SK-N-SH (cell line): ENCODE measurements at regions not wholly inside any gene's neighbourhood (a gene's known extent, or its start where the extent isn't known, plus 50 kb on each side); places are given as distances from the start of the nearest gene placed in this dataset.

ENCODE experiments used
- CTCF ChIA-PET: fragments of 300-600, 350-600 bp; formaldehyde crosslinking; extraction: SDS; loops from one replicate; lab custom pipeline; 2021; lab: Yijun Ruan, JAX
- POLR2A ChIA-PET: fragments of 350-600 bp; sonication (Branson Sonifier 250); formaldehyde crosslinking; extraction: SDS; loops from one replicate; lab custom pipeline; 2020; ENCODE audit warnings: antibody characterized with exemption, inconsistent platforms; lab: Yijun Ruan, JAX
- DNase-seq: peaks from one replicate; pipeline ENCODE4 v3.0.0; 2012
- H2AFZ ChIP-seq: fragments of 200-600 bp; sonication (generic); 2 replicates; pipeline ENCODE4 v1.8.1; 2016; ENCODE audit warnings: antibody characterized with exemption, mild to moderate bottlenecking, low read depth
- H3F3A ChIP-seq: fragments of 200-600 bp; sonication (generic); replicated peaks from 2 replicates; pipeline ENCODE3; 2016; ENCODE audit warnings: antibody characterized with exemption, mild to moderate bottlenecking; ENCODE audit not compliant: insufficient read depth
- H3K27ac ChIP-seq, 2 experiments: fragments of 200-500 bp in 1 of 2; fragments of 200-600 bp in 1 of 2; sonication (Bioruptor generic) in 1 of 2; sonication (generic), shearing (Covaris generic) in 1 of 2; 2 replicates each; pipeline versions ENCODE4 v1.5.1 to v1.6.1; 2014 to 2016; ENCODE audit warnings: low read depth in 2 of 2, inconsistent platforms in 1 of 2, low read length in 1 of 2, mild to moderate bottlenecking in 1 of 2, mixed read lengths in 1 of 2
- H3K27me3 ChIP-seq: fragments of 200-600 bp; sonication (generic), shearing (Covaris generic); 2 replicates; pipeline ENCODE4 v1.6.1; 2016; ENCODE audit warnings: mixed run types; ENCODE audit not compliant: insufficient read depth
- H3K36me3 ChIP-seq, 2 experiments: fragments of 200-500 bp in 1 of 2; fragments of 200-600 bp in 1 of 2; sonication (Bioruptor generic) in 1 of 2; sonication (generic) in 1 of 2; replicated peaks in 1 of 2; 2 replicates each; pipeline versions ENCODE3 to v1.5.1; 2014 to 2016; ENCODE audit warnings: low read length in 1 of 2, mild to moderate bottlenecking in 1 of 2; ENCODE audit not compliant: insufficient read depth in 2 of 2, control insufficient read depth in 1 of 2
- H3K4me1 ChIP-seq, 2 experiments: fragments of 200-500 bp in 1 of 2; fragments of 200-600 bp in 1 of 2; sonication (Bioruptor generic) in 1 of 2; sonication (generic), shearing (Covaris generic) in 1 of 2; 2 replicates each; pipeline versions ENCODE4 v1.5.1 to v1.6.1; 2014 to 2016; ENCODE audit warnings: low read depth in 1 of 2, low read length in 1 of 2, mixed run types in 1 of 2; ENCODE audit not compliant: insufficient read depth in 2 of 2, control insufficient read depth in 1 of 2
- H3K4me2 ChIP-seq: fragments of 200-600 bp; sonication (generic), shearing (Covaris generic); 2 replicates; pipeline ENCODE4 v1.6.1; 2017; ENCODE audit warnings: mixed run types
- H3K4me3 ChIP-seq, 2 experiments: fragments of 200-500 bp in 1 of 2; fragments of 200-600 bp in 1 of 2; sonication (Bioruptor generic) in 1 of 2; sonication (generic), shearing (Covaris generic) in 1 of 2; 2 replicates each; pipeline versions ENCODE4 v1.5.1 to v1.8.1; 2014 to 2016; ENCODE audit warnings: low read depth in 2 of 2, inconsistent platforms in 1 of 2, low read length in 1 of 2, mild to moderate bottlenecking in 1 of 2, mixed read lengths in 1 of 2, moderate library complexity in 1 of 2
- H3K79me2 ChIP-seq: fragments of 200-600 bp; sonication (generic); 2 replicates; pipeline ENCODE4 v1.8.1; 2017; ENCODE audit warnings: mild to moderate bottlenecking; ENCODE audit not compliant: insufficient read depth
- H3K9ac ChIP-seq: fragments of 200-600 bp; sonication (generic); 2 replicates; pipeline ENCODE4 v1.6.1; 2017; ENCODE audit warnings: mixed run types
- H3K9me2 ChIP-seq: fragments of 200-600 bp; sonication (generic); 2 replicates; pipeline ENCODE4 v1.6.1; 2017; ENCODE audit warnings: mixed run types
- H3K9me3 ChIP-seq: fragments of 200-600 bp; sonication (generic); 2 replicates; pipeline ENCODE4 v1.6.1; 2017; ENCODE audit warnings: mixed run types, mild to moderate bottlenecking, moderate library complexity
- H4K20me1 ChIP-seq: fragments of 200-600 bp; sonication (generic); 2 replicates; pipeline ENCODE4 v1.6.1; 2017; ENCODE audit warnings: mild to moderate bottlenecking, mixed run types; ENCODE audit not compliant: insufficient read depth
- CHD2 ChIP-seq: fragments of 150-350 bp; IDR thresholded peaks from 2 replicates; pipeline ENCODE4 v1.6.1; 2018; ENCODE audit warnings: low read length; ENCODE audit not compliant: partially characterized antibody
- FOXJ3 ChIP-seq: sonication (generic); formaldehyde crosslinking; IDR thresholded peaks from 2 replicates; pipeline ENCODE4 v1.5.1; 2020; ENCODE audit warnings: mild to moderate bottlenecking, missing genetic modification reagents
- GATA2 ChIP-seq: sonication (generic); formaldehyde crosslinking; IDR thresholded peaks from 2 replicates; pipeline ENCODE4 v1.5.0; 2020; ENCODE audit warnings: mild to moderate bottlenecking, missing genetic modification reagents
- JUND ChIP-seq: IDR thresholded peaks from 2 replicates; pipeline ENCODE4 v1.4.0; 2012
- MXI1 ChIP-seq: IDR thresholded peaks from 2 replicates; pipeline ENCODE4 v1.6.1; 2012; ENCODE audit warnings: mild to moderate bottlenecking, low read depth, low read length, improper control_type of control experiment
- POLR2AphosphoS5 ChIP-seq: IDR thresholded peaks from 2 replicates; pipeline ENCODE4 v1.6.1; 2012; ENCODE audit warnings: low read depth, low read length
- RAD21 ChIP-seq: IDR thresholded peaks from 2 replicates; pipeline ENCODE4 v1.6.1; 2012; ENCODE audit warnings: mild to moderate bottlenecking, low read length
- REST ChIP-seq: IDR thresholded peaks from 2 replicates; pipeline ENCODE4 v1.6.1; 2012; ENCODE audit warnings: mild to moderate bottlenecking, low read depth, low read length, moderate library complexity
- RXRA ChIP-seq: IDR thresholded peaks from 2 replicates; pipeline ENCODE4 v1.4.0; 2012; ENCODE audit warnings: low read depth, mild to moderate bottlenecking, borderline replicate concordance
- SIN3A ChIP-seq: IDR thresholded peaks from 2 replicates; pipeline ENCODE4 v1.6.1; 2012; ENCODE audit warnings: low read depth, mild to moderate bottlenecking, low read length, moderate library complexity, borderline replicate concordance
- TCF12 ChIP-seq: IDR thresholded peaks from 2 replicates; pipeline ENCODE4 v1.4.0; 2012
- TEAD4 ChIP-seq: IDR thresholded peaks from 2 replicates; pipeline ENCODE4 v1.4.0; 2012; ENCODE audit warnings: mild to moderate bottlenecking, borderline replicate concordance; ENCODE audit not compliant: insufficient read depth
- WGBS: methylation state at CpG from one replicate; pipeline ENCODE4 v1.1.6; 2017; ENCODE audit warnings: low lambda C conversion rate; 5-methylcytosine and 5-hydroxymethylcytosine counted together

GRCh38 chr7:101698964-101699363, 69.9 kb upstream of the MYL10 start (continued):
- TF ChIP-seq TEAD4 (no peak), POLR2AphosphoS5 (no peak), FOXJ3 (CRISPR knock-in tag) (no peak), JUND (no peak), CHD2 (no peak), RXRA (no peak), RAD21 (no peak), GATA2 (CRISPR knock-in tag) (no peak)

- no peaks in the 10 kb centered on the region for H3K9me2 ChIP-seq
- H3K4me2 ChIP-seq: no peak overlapping the region
- H3K27ac ChIP-seq: no peak overlapping the region
- H2AFZ ChIP-seq: no peak overlapping the region
- H3K36me3 ChIP-seq: no peaks in the 10 kb centered on the region
- no peaks in the 10 kb centered on the region; the same call in 1 of the 2 replicates for H3K27me3 ChIP-seq
- peaks cover 0 to 8% of the 10 kb centered on the region in 2 experiments; a peak in 1 of 4 replicates for H3K4me1 ChIP-seq
- no peaks in the 10 kb centered on the region for H3K79me2 ChIP-seq
- H3K9me3 ChIP-seq: no peaks in the 10 kb centered on the region
- no peaks in the 10 kb centered on the region for H3F3A ChIP-seq
- no peak for DNase-seq
- ChIA-PET CTCF (interaction anchor here (0.6 to 5.7 kb wide), 3 partner anchors 10 to 573 kb away, joined by 3 to 31 read pairs (median 3); no protein-coding TSS in a partner anchor), POLR2A (no interaction called here)
- no peaks in the 10 kb centered on the region for H4K20me1 ChIP-seq
- H3K9ac ChIP-seq: no peak overlapping the region
- 60% methylated on average over 3 of the region's 3 CpGs for WGBS
- H3K4me3 ChIP-seq: no peak overlapping the region
- no peak for TF ChIP-seq SIN3A
- TF ChIP-seq MXI1: no peak
- TF ChIP-seq TCF12: no peak
- no peak for TF ChIP-seq FOXJ3 (CRISPR knock-in tag)
- TF ChIP-seq POLR2AphosphoS5: no peak
- TF ChIP-seq REST: no peak
These were observed 70.3 kb upstream of the MYL10 start for GRCh38 chr7:101699399-101699798.
